ENCODE measurements at regions not wholly inside any gene's neighbourhood (a gene's known extent, or its start where the extent isn't known, plus 50 kb on each side); places are given as distances from the start of the nearest gene placed in this dataset.

GRCh38 chr1:87508247-87508787 lies 179.6 kb downstream of the LMO4 start:
- TF ChIP-seq POLR2A (IDR thresholded peaks at IDR 0.05) (no peak), CTCF (IDR thresholded peaks at IDR 0.05) (no peak)

All from body of pancreas (tissue), 4 donors.